GM12865 (cell line): ENCODE measurements at regions not wholly inside any gene's neighbourhood (a gene's known extent, or its start where the extent isn't known, plus 50 kb on each side); places are given as distances from the start of the nearest gene placed in this dataset.

Experiments used
- DNase-seq: peaks from one replicate; pipeline ENCODE4 v3.0.0; 2010; ENCODE audit warnings: low read depth
- H3K4me3 ChIP-seq: 2 replicates; pipeline ENCODE4 v1.5.1; 2011; ENCODE audit warnings: mild to moderate bottlenecking, low read depth, low read length, control low read depth
- CTCF ChIP-seq: IDR thresholded peaks from 2 replicates; pipeline ENCODE4 v1.5.1; 2011; ENCODE audit warnings: low read length, control low read depth, low read depth, inconsistent platforms; ENCODE audit not compliant: insufficient read depth; ENCODE audit errors: missing control alignments

DNA sequence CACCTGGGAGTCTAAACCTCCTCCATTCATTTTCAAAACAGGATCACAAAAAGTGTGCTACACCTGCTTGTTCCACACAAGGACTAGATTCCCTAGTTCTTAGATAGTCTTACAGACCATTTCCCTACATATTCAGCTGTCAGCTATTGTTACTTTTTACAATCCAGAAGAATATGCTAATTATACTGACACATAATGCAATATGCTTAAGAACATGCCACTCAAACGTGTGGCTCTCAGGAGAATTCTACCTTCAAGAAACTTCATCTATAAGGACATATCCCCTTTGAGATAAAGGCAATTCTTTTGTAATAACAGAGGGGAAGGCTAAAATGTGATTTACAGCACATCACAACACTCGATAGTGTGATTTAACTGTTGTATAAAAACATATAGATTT, 456.1 kb upstream of the ARRDC3 start:
- TF ChIP-seq CTCF = no peak
- no peak overlapping the region for H3K4me3 ChIP-seq
- no peak for DNase-seq

GRCh38 chr5:91830361-91830953, 447.3 kb upstream of the ARRDC3 start:
- TF ChIP-seq CTCF = no peak
- DNase-seq = no peak
- no peak overlapping the region for H3K4me3 ChIP-seq

GRCh38 chr5:91825618-91826017, 442.5 kb upstream of the ARRDC3 start:
- DNase-seq = no peak
- no peak for TF ChIP-seq CTCF
- H3K4me3 ChIP-seq = no peak overlapping the region

GRCh38 chr5:91824406-91824805, 441.3 kb upstream of the ARRDC3 start:
- no peak overlapping the region for H3K4me3 ChIP-seq
- no peak for TF ChIP-seq CTCF
- no peak for DNase-seq

- no peak overlapping the region for H3K4me3 ChIP-seq
- no peak for DNase-seq
- TF ChIP-seq CTCF = no peak
Measured at GRCh38 chr5:91820874-91821273, 437.8 kb upstream of the ARRDC3 start.

DNA sequence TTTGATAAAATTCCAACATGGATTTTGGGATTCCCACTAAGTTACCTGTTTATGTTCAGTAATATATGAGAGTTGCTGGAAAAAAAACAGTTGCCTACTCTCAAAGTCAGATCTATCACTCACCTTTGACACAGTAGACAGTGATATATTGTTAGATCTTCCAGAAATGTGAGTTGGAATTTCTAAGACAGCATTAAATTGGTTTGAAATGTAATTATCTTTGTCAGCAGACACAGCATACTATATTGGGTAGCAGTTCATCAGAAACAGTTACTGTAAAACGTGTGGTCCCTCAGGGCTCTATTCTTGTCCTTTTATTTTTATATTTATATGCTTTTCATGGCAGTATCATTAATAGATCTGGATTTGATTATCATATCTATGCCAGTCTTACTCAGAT, 433.6 kb upstream of the ARRDC3 start:
- no peak for DNase-seq
- no peak overlapping the region for H3K4me3 ChIP-seq
- TF ChIP-seq CTCF = no peak

- DNase-seq = no peak
- no peak for TF ChIP-seq CTCF
- no peak overlapping the region for H3K4me3 ChIP-seq
Measured at GRCh38 chr5:91797576-91797975, 414.5 kb upstream of the ARRDC3 start.
